OCI-LY7 (cell line): ENCODE measurements at regions not wholly inside any gene's neighbourhood (a gene's known extent, or its start where the extent isn't known, plus 50 kb on each side); places are given as distances from the start of the nearest gene placed in this dataset.
"Not testable (repeated sequence)": the region's sequence is repeated elsewhere in the genome, so short reads cannot be mapped to it uniquely, and the experiment has no call there.

Experiments used
- BruUV-seq: library from RNA; stranded (reverse); fragments of 400-500 nt; replicated peaks from 2 replicates; lab custom pipeline; 2021; lab: Mats Ljungman, UMichigan
- CTCF ChIA-PET: fragments of 300-600 bp; sonication (Branson Sonifier 250); formaldehyde crosslinking; loops from one replicate; lab custom pipeline; 2022; ENCODE audit warnings: antibody characterized with exemption; ENCODE audit not compliant: unreplicated experiment; lab: Charles Lee
- POLR2A ChIA-PET: fragments of 300-600 bp; sonication (Branson Sonifier 250); formaldehyde crosslinking; loops from one replicate; lab custom pipeline; 2022; ENCODE audit warnings: antibody characterized with exemption; lab: Charles Lee
- DNase-seq: peaks from one replicate; pipeline ENCODE4 v3.0.0-alpha.2; 2015; ENCODE audit warnings: low spot score
- H2AFZ ChIP-seq: fragments of 200-600 bp; sonication (generic), shearing (Covaris generic); 2 replicates; pipeline ENCODE4 v1.6.1; 2014; ENCODE audit warnings: mild to moderate bottlenecking, antibody characterized with exemption, low read length, moderate library complexity
- H3K27ac ChIP-seq: fragments of 200-600 bp; sonication (generic); 2 replicates; pipeline ENCODE4 v1.5.1; 2014; ENCODE audit warnings: mixed run types, low read depth, mild to moderate bottlenecking, moderate library complexity, low read length, inconsistent platforms; ENCODE audit not compliant: poor library complexity, severe bottlenecking
- H3K36me3 ChIP-seq: fragments of 200-600 bp; sonication (generic); 2 replicates; pipeline ENCODE4 v1.6.1; 2014; ENCODE audit warnings: mild to moderate bottlenecking, antibody characterized with exemption, low read length, moderate library complexity, mixed read lengths; ENCODE audit not compliant: insufficient read depth
- H3K4me1 ChIP-seq: fragments of 200-600 bp; sonication (generic); 2 replicates; pipeline ENCODE4 v1.5.1; 2014; ENCODE audit warnings: mild to moderate bottlenecking, low read length; ENCODE audit not compliant: insufficient read depth, poor library complexity, severe bottlenecking
- H3K4me2 ChIP-seq: fragments of 200-600 bp; sonication (generic); 2 replicates; pipeline ENCODE4 v1.6.1; 2014; ENCODE audit warnings: mild to moderate bottlenecking, low read length
- H3K4me3 ChIP-seq: fragments of 200-600 bp; sonication (generic); 2 replicates; pipeline ENCODE4 v1.5.1; 2014; ENCODE audit warnings: mild to moderate bottlenecking, low read depth, low read length; ENCODE audit not compliant: poor library complexity, severe bottlenecking
- H3K79me2 ChIP-seq: fragments of 200-600 bp; sonication (generic); 2 replicates; pipeline ENCODE4 v1.6.1; 2016; ENCODE audit warnings: low read depth, mild to moderate bottlenecking, low read length, moderate library complexity, mixed read lengths; ENCODE audit not compliant: insufficient read depth
- H3K9me2 ChIP-seq: fragments of 200-600 bp; sonication (generic); 2 replicates; pipeline ENCODE4 v1.6.1; 2016; ENCODE audit warnings: mild to moderate bottlenecking, low read length, mixed read lengths; ENCODE audit not compliant: insufficient read depth
- H3K9me3 ChIP-seq: fragments of 200-600 bp; sonication (generic); 2 replicates; pipeline ENCODE4 v1.6.1; 2014; ENCODE audit warnings: mild to moderate bottlenecking, mixed run types, low read length, mixed read lengths
- H4K20me1 ChIP-seq: fragments of 200-600 bp; sonication (generic); 2 replicates; pipeline ENCODE4 v1.6.1; 2014; ENCODE audit warnings: mild to moderate bottlenecking, antibody characterized with exemption, low read length, moderate library complexity, mixed read lengths; ENCODE audit not compliant: insufficient read depth
- EZH2phosphoT487 ChIP-seq: fragments of 200-600 bp; sonication (generic); IDR thresholded peaks from 2 replicates; pipeline ENCODE4 v1.6.1; 2018; ENCODE audit warnings: low read depth, borderline replicate concordance, mild to moderate bottlenecking, mixed run types, antibody characterized with exemption, low read length, moderate library complexity, mixed read lengths
- intact Hi-C: fragments of 100-400 bp; cut with micrococcal nuclease; formaldehyde crosslinking; loops from one replicate; pipeline ENCODE4 v1.10.0; 2022; ENCODE audit not compliant: unreplicated experiment
- TF ChIP-seq, protein P1 (sequence below): fragments of 200-600 bp; sonication (generic); conservative IDR thresholded peaks from 2 replicates; pipeline ENCODE4 v1.5.1; 2014; ENCODE audit warnings: mild to moderate bottlenecking, antibody characterized with exemption, low read length, moderate library complexity, mixed read lengths

DNA sequence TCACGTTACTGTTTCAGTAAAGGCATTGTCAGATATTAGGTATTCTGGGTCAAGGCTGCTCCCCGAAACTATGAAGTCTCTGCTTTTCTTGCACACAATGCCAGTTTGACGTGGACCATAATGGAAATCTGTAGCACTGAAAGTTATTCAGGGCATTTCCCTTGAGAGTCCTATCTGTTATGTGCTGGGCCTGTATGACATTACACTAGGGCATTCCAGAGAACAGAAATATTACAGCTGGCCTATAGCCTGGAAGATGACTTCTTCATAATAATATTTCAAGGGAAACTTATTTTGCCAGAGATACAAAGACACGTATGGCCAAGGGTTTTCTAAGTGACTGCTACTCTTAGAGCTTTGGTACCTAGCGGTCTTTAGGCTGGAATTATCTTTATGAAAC is 613.6 kb upstream of the CBLB start:
- no peak overlapping the region for H3K27ac ChIP-seq
- no peaks in the 10 kb centered on the region for H3K4me1 ChIP-seq
- no peaks in the 10 kb centered on the region for H4K20me1 ChIP-seq
- ChIA-PET CTCF (no interaction called here), POLR2A (no interaction called here)
- no peaks in the 10 kb centered on the region for H3K36me3 ChIP-seq
- H3K4me2 ChIP-seq: no peak overlapping the region
- no peak overlapping the region for H2AFZ ChIP-seq
- no peak overlapping the region for H3K4me3 ChIP-seq
- no peaks in the 10 kb centered on the region for H3K9me3 ChIP-seq
- BruUV-seq: no TSS peak
- no peaks in the 10 kb centered on the region for H3K9me2 ChIP-seq
- no peak for TF ChIP-seq EZH2phosphoT487
- TF ChIP-seq, protein P1, sequence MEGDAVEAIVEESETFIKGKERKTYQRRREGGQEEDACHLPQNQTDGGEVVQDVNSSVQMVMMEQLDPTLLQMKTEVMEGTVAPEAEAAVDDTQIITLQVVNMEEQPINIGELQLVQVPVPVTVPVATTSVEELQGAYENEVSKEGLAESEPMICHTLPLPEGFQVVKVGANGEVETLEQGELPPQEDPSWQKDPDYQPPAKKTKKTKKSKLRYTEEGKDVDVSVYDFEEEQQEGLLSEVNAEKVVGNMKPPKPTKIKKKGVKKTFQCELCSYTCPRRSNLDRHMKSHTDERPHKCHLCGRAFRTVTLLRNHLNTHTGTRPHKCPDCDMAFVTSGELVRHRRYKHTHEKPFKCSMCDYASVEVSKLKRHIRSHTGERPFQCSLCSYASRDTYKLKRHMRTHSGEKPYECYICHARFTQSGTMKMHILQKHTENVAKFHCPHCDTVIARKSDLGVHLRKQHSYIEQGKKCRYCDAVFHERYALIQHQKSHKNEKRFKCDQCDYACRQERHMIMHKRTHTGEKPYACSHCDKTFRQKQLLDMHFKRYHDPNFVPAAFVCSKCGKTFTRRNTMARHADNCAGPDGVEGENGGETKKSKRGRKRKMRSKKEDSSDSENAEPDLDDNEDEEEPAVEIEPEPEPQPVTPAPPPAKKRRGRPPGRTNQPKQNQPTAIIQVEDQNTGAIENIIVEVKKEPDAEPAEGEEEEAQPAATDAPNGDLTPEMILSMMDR: no peak
- no peak for DNase-seq
- intact Hi-C loops: no loop called here
- H3K79me2 ChIP-seq: no peaks in the 10 kb centered on the region

DNA sequence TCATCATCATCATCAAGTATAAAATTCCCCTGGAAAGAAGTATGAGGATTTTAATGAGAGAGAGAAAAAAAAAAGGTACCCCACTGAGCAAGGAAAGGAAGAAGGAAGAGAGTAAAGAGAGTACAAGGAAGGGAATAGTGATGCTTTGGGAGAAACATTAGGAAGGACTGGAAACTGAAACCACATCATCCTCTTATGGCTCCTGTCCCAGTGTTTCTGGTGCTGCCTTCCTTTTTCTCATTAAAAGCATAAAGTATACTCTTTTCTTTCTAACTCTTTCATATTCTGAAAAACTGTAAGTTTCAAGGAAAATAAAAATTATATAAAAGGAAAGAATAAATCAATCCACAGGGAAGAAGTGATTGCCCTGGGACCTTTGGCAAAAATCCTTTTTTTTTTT is 616.4 kb upstream of the CBLB start:
- Histone ChIP-seq H3K9me3 (no peaks in the 10 kb centered on the region), H3K36me3 (no peaks in the 10 kb centered on the region), H2AFZ (no peak overlapping the region), H3K4me1 (no peaks in the 10 kb centered on the region), H3K4me2 (no peak overlapping the region), H3K4me3 (no peak overlapping the region), H3K79me2 (no peaks in the 10 kb centered on the region), H3K27ac (no peak overlapping the region), H4K20me1 (no peaks in the 10 kb centered on the region), H3K9me2 (no peaks in the 10 kb centered on the region)
- POLR2A ChIA-PET: no interaction called here
- no peak for DNase-seq
- TF ChIP-seq EZH2phosphoT487: no peak
- TF ChIP-seq, protein P1: no peak
- intact Hi-C loops: no loop called here
- CTCF ChIA-PET: no interaction called here
- BruUV-seq: no TSS peak

DNA sequence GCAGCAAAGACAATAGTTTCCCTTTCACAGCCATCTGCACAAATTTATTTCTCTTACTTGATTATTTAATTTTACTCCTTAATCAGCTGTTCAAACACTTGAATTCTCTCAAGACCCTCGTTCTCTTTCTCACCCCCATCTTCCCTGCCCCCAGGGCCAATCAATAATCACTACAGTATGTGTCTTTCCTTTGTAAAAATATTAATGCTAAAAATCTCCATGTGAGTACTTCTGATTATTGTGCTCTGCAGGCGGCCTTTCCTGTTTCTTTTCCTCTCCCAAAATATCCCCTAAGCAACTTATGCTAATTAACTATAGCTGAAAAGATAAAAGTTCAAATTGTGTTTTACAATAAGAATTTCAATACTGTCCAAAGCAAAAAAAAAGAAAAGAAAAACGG is 617.0 kb upstream of the CBLB start:
- intact Hi-C loops: no loop called here
- Histone ChIP-seq H3K79me2 (no peaks in the 10 kb centered on the region), H4K20me1 (no peaks in the 10 kb centered on the region), H3K4me2 (no peak overlapping the region), H3K27ac (no peak overlapping the region), H3K4me3 (no peak overlapping the region), H2AFZ (no peak overlapping the region), H3K36me3 (no peaks in the 10 kb centered on the region), H3K4me1 (no peaks in the 10 kb centered on the region), H3K9me2 (no peaks in the 10 kb centered on the region), H3K9me3 (no peaks in the 10 kb centered on the region)
- no peak for TF ChIP-seq EZH2phosphoT487
- TF ChIP-seq, protein P1: no peak
- ChIA-PET POLR2A (interaction anchor here (0.6 to 0.7 kb wide), 2 partner anchors 8 to 1251 kb away, joined by 3 to 4 read pairs; no protein-coding TSS in a partner anchor), CTCF (no interaction called here)
- no peak for DNase-seq
- BruUV-seq: no TSS peak

- H3K27ac ChIP-seq, intact Hi-C loops, H3K9me2 ChIP-seq, DNase-seq, CTCF ChIA-PET, BruUV-seq, H3K36me3 ChIP-seq, H4K20me1 ChIP-seq, H3K4me2 ChIP-seq, H2AFZ ChIP-seq, H3K9me3 ChIP-seq, H3K4me3 ChIP-seq, H3K79me2 ChIP-seq, H3K4me1 ChIP-seq: not testable (repeated sequence)
- POLR2A ChIA-PET: interaction anchor here (0.7 to 1.6 kb wide), 2 partner anchors 30 to 108 kb away, joined by 3 read pairs; no protein-coding TSS in a partner anchor
Measured at GRCh38 chr3:106486945-106487639, 618.3 kb upstream of the CBLB start.
